Upper lobe of left lung (tissue), 4 donors: ENCODE measurements at regions not wholly inside any gene's neighbourhood (a gene's known extent, or its start where the extent isn't known, plus 50 kb on each side); places are given as distances from the start of the nearest gene placed in this dataset.

Source experiments
- EP300 ChIP-seq, 4 donors: sonication (generic); formaldehyde crosslinking; IDR thresholded peaks; one replicate each; pipeline ENCODE4 v1.5.1; 2017; ENCODE audit warnings: antibody characterized with exemption in 4 of 4, control low read depth in 2 of 4
- POLR2A ChIP-seq, 4 donors: fragments of 450-650 bp; IDR thresholded peaks; one replicate each; pipeline ENCODE4 v1.5.1; 2016 to 2017; ENCODE audit warnings: antibody characterized with exemption in 4 of 4, mild to moderate bottlenecking in 2 of 4
- POLR2AphosphoS5 ChIP-seq, 2 donors: sonication (generic); formaldehyde crosslinking; IDR thresholded peaks; one replicate each; pipeline ENCODE4 v1.5.1; 2017; ENCODE audit warnings: antibody characterized with exemption in 2 of 2
- TF ChIP-seq, protein P1 (sequence below), 6 experiments: fragments of 450-650 bp in 4 of 6; fragments of 200-600 bp in 2 of 6; sonication (generic) in 2 of 6; IDR thresholded peaks; one replicate each; pipeline ENCODE4 v1.5.1; 2016 to 2019; ENCODE audit warnings: antibody characterized with exemption in 6 of 6

- no peak for TF ChIP-seq EP300 (IDR thresholded peaks at IDR 0.05)
- TF ChIP-seq, protein P1, sequence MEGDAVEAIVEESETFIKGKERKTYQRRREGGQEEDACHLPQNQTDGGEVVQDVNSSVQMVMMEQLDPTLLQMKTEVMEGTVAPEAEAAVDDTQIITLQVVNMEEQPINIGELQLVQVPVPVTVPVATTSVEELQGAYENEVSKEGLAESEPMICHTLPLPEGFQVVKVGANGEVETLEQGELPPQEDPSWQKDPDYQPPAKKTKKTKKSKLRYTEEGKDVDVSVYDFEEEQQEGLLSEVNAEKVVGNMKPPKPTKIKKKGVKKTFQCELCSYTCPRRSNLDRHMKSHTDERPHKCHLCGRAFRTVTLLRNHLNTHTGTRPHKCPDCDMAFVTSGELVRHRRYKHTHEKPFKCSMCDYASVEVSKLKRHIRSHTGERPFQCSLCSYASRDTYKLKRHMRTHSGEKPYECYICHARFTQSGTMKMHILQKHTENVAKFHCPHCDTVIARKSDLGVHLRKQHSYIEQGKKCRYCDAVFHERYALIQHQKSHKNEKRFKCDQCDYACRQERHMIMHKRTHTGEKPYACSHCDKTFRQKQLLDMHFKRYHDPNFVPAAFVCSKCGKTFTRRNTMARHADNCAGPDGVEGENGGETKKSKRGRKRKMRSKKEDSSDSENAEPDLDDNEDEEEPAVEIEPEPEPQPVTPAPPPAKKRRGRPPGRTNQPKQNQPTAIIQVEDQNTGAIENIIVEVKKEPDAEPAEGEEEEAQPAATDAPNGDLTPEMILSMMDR (IDR thresholded peaks at IDR 0.05) = no peak
- TF ChIP-seq POLR2A (IDR thresholded peaks at IDR 0.05) = no peak
- TF ChIP-seq POLR2AphosphoS5 (IDR thresholded peaks at IDR 0.05) = no peak
Observed at GRCh38 chr15:62608369-62608768, 434.2 kb upstream of the TPM1 start.
